WTC11 (cell line): ENCODE measurements at regions not wholly inside any gene's neighbourhood (a gene's known extent, or its start where the extent isn't known, plus 50 kb on each side); places are given as distances from the start of the nearest gene placed in this dataset.

Experiments used
- ATAC-seq: fragments of 200-7000 bp; cut with Tn5 transposase; 2 replicates; pipeline ENCODE4 v1.10.0; 2021; ENCODE audit warnings: mild to moderate bottlenecking, moderate library complexity
- CTCF ChIA-PET: fragments of 300-600 bp; sonication (Branson Sonifier 250); formaldehyde crosslinking; loops from one replicate; lab custom pipeline; 2021; ENCODE audit warnings: antibody characterized with exemption; lab: Charles Lee
- POLR2A ChIA-PET: fragments of 350-600 bp; sonication (Branson Sonifier 250); formaldehyde crosslinking; loops from one replicate; lab custom pipeline; 2021; ENCODE audit warnings: antibody characterized with exemption; lab: Charles Lee
- DNase-seq: peaks from one replicate; pipeline ENCODE4 v3.0.0; 2021; ENCODE audit warnings: low spot score
- H3K27ac Mint-ChIP-seq: 2 replicates; pipeline ENCODE4 v1.8.0; 2021; ENCODE audit warnings: mixed read lengths
- H3K27me3 Mint-ChIP-seq: 2 replicates; pipeline ENCODE4 v1.8.0; 2021; ENCODE audit warnings: low read depth, mild to moderate bottlenecking, moderate library complexity, mixed read lengths
- H3K36me3 Mint-ChIP-seq: 2 replicates; pipeline ENCODE4 v1.8.0; 2021; ENCODE audit warnings: mixed read lengths
- H3K4me1 Mint-ChIP-seq: 2 replicates; pipeline ENCODE4 v1.8.0; 2022; ENCODE audit warnings: mixed read lengths
- H3K4me3 Mint-ChIP-seq: 2 replicates; pipeline ENCODE4 v1.8.0; 2021; ENCODE audit warnings: mild to moderate bottlenecking, moderate library complexity, mixed read lengths
- H3K9me3 Mint-ChIP-seq: 2 replicates; pipeline ENCODE4 v1.8.0; 2021; ENCODE audit warnings: mixed read lengths
- AFF4 ChIP-seq: sonication (generic); formaldehyde crosslinking; IDR thresholded peaks from 2 replicates; pipeline ENCODE4 v1.8.1; 2023; ENCODE audit warnings: mild to moderate bottlenecking, missing genetic modification reagents, borderline replicate concordance
- ATF1 ChIP-seq: sonication (generic); formaldehyde crosslinking; IDR thresholded peaks from 2 replicates; pipeline ENCODE4 v1.8.1; 2023; ENCODE audit warnings: mild to moderate bottlenecking, moderate library complexity, missing genetic modification reagents
- ATF3 ChIP-seq: sonication (generic); formaldehyde crosslinking; conservative IDR thresholded peaks from 2 replicates; pipeline ENCODE4 v1.8.1; 2022; ENCODE audit warnings: mild to moderate bottlenecking, missing genetic modification reagents
- CDX4 ChIP-seq: fragments of 250-450 bp; sonication (Bioruptor Pico); IDR thresholded peaks from 2 replicates; pipeline ENCODE4 v1.9.0; 2021; ENCODE audit warnings: moderate library complexity, mild to moderate bottlenecking, inconsistent platforms, borderline replicate concordance
- CREB1 ChIP-seq: sonication (generic); formaldehyde crosslinking; IDR thresholded peaks from 2 replicates; pipeline ENCODE4 v1.8.0; 2023; ENCODE audit warnings: mild to moderate bottlenecking, missing genetic modification reagents
- CTCF ChIP-seq: fragments of 200-600 bp; IDR thresholded peaks from 2 replicates; pipeline ENCODE4 v1.8.0; 2022; ENCODE audit warnings: antibody characterized with exemption
- EMX1 ChIP-seq: fragments of 250-450 bp; sonication (Bioruptor Pico); IDR thresholded peaks from 2 replicates; pipeline ENCODE4 v1.8.0; 2021; ENCODE audit warnings: mild to moderate bottlenecking
- GRHL2 ChIP-seq: fragments of 250-450 bp; sonication (Bioruptor Pico); IDR thresholded peaks from 2 replicates; pipeline ENCODE4 v1.8.0; 2022; ENCODE audit warnings: mild to moderate bottlenecking, moderate library complexity; ENCODE audit not compliant: insufficient replicate concordance, severe bottlenecking
- NFE2L1 ChIP-seq: sonication (generic); formaldehyde crosslinking; IDR thresholded peaks from 2 replicates; pipeline ENCODE4 v1.8.1; 2023; ENCODE audit warnings: missing genetic modification reagents
- NR1H2 ChIP-seq: sonication (generic); formaldehyde crosslinking; IDR thresholded peaks from 2 replicates; pipeline ENCODE4 v1.9.0; 2021; ENCODE audit warnings: mild to moderate bottlenecking, moderate library complexity, missing genetic modification reagents
- PREB ChIP-seq: sonication (generic); formaldehyde crosslinking; IDR thresholded peaks from 2 replicates; pipeline ENCODE4 v1.8.1; 2022; ENCODE audit warnings: mild to moderate bottlenecking, missing genetic modification reagents, moderate library complexity, borderline replicate concordance
- SMAD3 ChIP-seq: sonication (generic); formaldehyde crosslinking; IDR thresholded peaks from 2 replicates; pipeline ENCODE4 v1.8.0; 2022; ENCODE audit warnings: missing genetic modification reagents, mild to moderate bottlenecking, borderline replicate concordance
- SMAD4 ChIP-seq: sonication (generic); formaldehyde crosslinking; IDR thresholded peaks from 2 replicates; pipeline ENCODE4 v1.8.0; 2022; ENCODE audit warnings: mild to moderate bottlenecking, missing genetic modification reagents
- ZBTB43 ChIP-seq: sonication (generic); formaldehyde crosslinking; IDR thresholded peaks from 2 replicates; pipeline ENCODE4 v1.8.1; 2023; ENCODE audit warnings: mild to moderate bottlenecking, missing genetic modification reagents
- ZNF121 ChIP-seq: sonication (generic); formaldehyde crosslinking; IDR thresholded peaks from 2 replicates; pipeline ENCODE4 v1.8.0; 2023; ENCODE audit warnings: missing genetic modification reagents
- ZNF281 ChIP-seq: sonication (generic); formaldehyde crosslinking; IDR thresholded peaks from 2 replicates; pipeline ENCODE4 v1.8.0; 2023; ENCODE audit warnings: mild to moderate bottlenecking, missing genetic modification reagents
- ZNF396 ChIP-seq: fragments of 250-450 bp; sonication (Bioruptor Pico); IDR thresholded peaks from 2 replicates; pipeline ENCODE4 v1.8.0; 2021; ENCODE audit warnings: mild to moderate bottlenecking, moderate library complexity, borderline replicate concordance
- ZNF423 ChIP-seq: fragments of 250-450 bp; sonication (Bioruptor Pico); IDR thresholded peaks from 2 replicates; pipeline ENCODE4 v2.1.2; 2022; ENCODE audit warnings: mild to moderate bottlenecking, moderate library complexity
- ZNF512 ChIP-seq: sonication (generic); formaldehyde crosslinking; IDR thresholded peaks from 2 replicates; pipeline ENCODE4 v1.8.1; 2022; ENCODE audit warnings: missing genetic modification reagents, borderline replicate concordance
- ZNF671 ChIP-seq: fragments of 250-450 bp; sonication (Bioruptor Pico); IDR thresholded peaks from 2 replicates; pipeline ENCODE4 v1.8.0; 2021; ENCODE audit warnings: mild to moderate bottlenecking

GRCh38 chr1:80023358-80023757, 1016.8 kb upstream of the ADGRL4 start (continued):
- TF ChIP-seq AFF4 (CRISPR knock-in tag) (no peak), ZNF423 (CRISPR knock-in tag) (no peak), SMAD4 (no peak), ZBTB43 (CRISPR knock-in tag) (no peak), ATF3 (CRISPR knock-in tag) (no peak), CREB1 (CRISPR knock-in tag) (no peak), EMX1 (no peak), PREB (CRISPR knock-in tag) (no peak)

GRCh38 chr1:80021891-80022290, 1015.4 kb upstream of the ADGRL4 start:
- no peaks in the 10 kb centered on the region for H3K36me3 Mint-ChIP-seq
- CTCF ChIA-PET = no interaction called here
- H3K27me3 Mint-ChIP-seq = no peaks in the 10 kb centered on the region
- H3K9me3 Mint-ChIP-seq = no peaks in the 10 kb centered on the region
- no peak for TF ChIP-seq ATF1 (CRISPR knock-in tag)
- TF ChIP-seq ATF3 (CRISPR knock-in tag) = no peak
- no peak for TF ChIP-seq NFE2L1
- TF ChIP-seq SMAD4 = no peak
- TF ChIP-seq ZNF671 (CRISPR knock-in tag) = no peak
- POLR2A ChIA-PET = no interaction called here
- H3K27ac Mint-ChIP-seq = no peak overlapping the region
- H3K4me3 Mint-ChIP-seq = no peak overlapping the region
- H3K4me1 Mint-ChIP-seq = no peaks in the 10 kb centered on the region
- ATAC-seq (no peak), DNase-seq (no peak)

GRCh38 chr1:80018348-80018747, 1011.8 kb upstream of the ADGRL4 start:
- ATAC-seq (no peak), DNase-seq (no peak)
- Mint-ChIP-seq H3K4me3 (no peak overlapping the region), H3K4me1 (no peaks in the 10 kb centered on the region), H3K27me3 (no peaks in the 10 kb centered on the region), H3K27ac (no peak overlapping the region), H3K36me3 (no peaks in the 10 kb centered on the region), H3K9me3 (peaks cover 4% of the 10 kb centered on the region; the same call in 1 of the 2 replicates)
- ChIA-PET CTCF (interaction anchor here (1.2 kb wide), 1 partner anchor 43 kb away, joined by 3 read pairs; no protein-coding TSS in a partner anchor), POLR2A (no interaction called here)
- TF ChIP-seq ZNF512 (CRISPR knock-in tag) (no peak), ZNF121 (CRISPR knock-in tag) (no peak), ZNF281 (CRISPR knock-in tag) (no peak), ZNF671 (CRISPR knock-in tag) (no peak), EMX1 (no peak), GRHL2 (CRISPR knock-in tag) (no peak), NR1H2 (CRISPR knock-in tag) (no peak), ZNF396 (CRISPR knock-in tag) (no peak), CDX4 (no peak), CTCF (no peak), SMAD3 (CRISPR knock-in tag) (no peak)
